Cardiac muscle cell (in vitro differentiated cells and primary cell): ENCODE measurements at regions not wholly inside any gene's neighbourhood (a gene's known extent, or its start where the extent isn't known, plus 50 kb on each side); places are given as distances from the start of the nearest gene placed in this dataset.
A peak's percentile ranks its signal among the peaks of the same experiment; 100 is the strongest.

Experiments
- DNase-seq, 2 donors: peaks; one replicate each; pipeline versions ENCODE4 v3.0.0 to v3.0.0-alpha.2; 2010 to 2017; ENCODE audit warnings: low read depth in 1 of 2, low spot score in 1 of 2
- H3K27ac ChIP-seq: fragments of 200-600 bp; sonication (generic); 2 replicates; pipeline ENCODE4 v1.5.1; 2016
- H3K27me3 ChIP-seq: fragments of 200-600 bp; sonication (generic); 2 replicates; pipeline ENCODE4 v1.6.0; 2016; ENCODE audit warnings: control low read depth
- H3K36me3 ChIP-seq: fragments of 200-600 bp; sonication (generic); 2 replicates; pipeline ENCODE4 v1.5.1; 2016; ENCODE audit warnings: control low read depth
- H3K4me1 ChIP-seq: fragments of 200-600 bp; sonication (generic); 2 replicates; pipeline ENCODE4 v1.8.1; 2017; ENCODE audit warnings: low read depth, mild to moderate bottlenecking, mixed run types
- H3K4me3 ChIP-seq: fragments of 200-600 bp; sonication (generic); 2 replicates; pipeline ENCODE4 v1.5.1; 2016; ENCODE audit warnings: mild to moderate bottlenecking
- H3K9me3 ChIP-seq: fragments of 200-600 bp; sonication (generic); 2 replicates; pipeline ENCODE4 v1.5.1; 2017; ENCODE audit warnings: low read depth, mild to moderate bottlenecking, control low read depth
- CTCF ChIP-seq: IDR thresholded peaks from 2 replicates; pipeline ENCODE4 v1.5.1; 2012; ENCODE audit warnings: low read depth, mild to moderate bottlenecking, low read length

GRCh38 chr16:72271699-72272240 lies 99.8 kb upstream of the PMFBP1 start:
- Histone ChIP-seq H3K9me3 (no peaks in the 10 kb centered on the region), H3K36me3 (no peaks in the 10 kb centered on the region), H3K27ac (no peak overlapping the region), H3K4me1 (no peaks in the 10 kb centered on the region), H3K4me3 (no peak overlapping the region), H3K27me3 (no peaks in the 10 kb centered on the region)
- TF ChIP-seq CTCF: no peak
- no peak for DNase-seq

GRCh38 chr16:72270531-72270930 lies 98.6 kb upstream of the PMFBP1 start:
- no peak for TF ChIP-seq CTCF

GRCh38 chr16:72266836-72267235 lies 94.9 kb upstream of the PMFBP1 start:
- TF ChIP-seq CTCF: no peak
- peak in 1 of 2 donors; percentile 17 for DNase-seq
- H3K4me1 ChIP-seq: no peaks in the 10 kb centered on the region
- no peak overlapping the region for H3K4me3 ChIP-seq
- H3K27me3 ChIP-seq: no peaks in the 10 kb centered on the region
- H3K36me3 ChIP-seq: no peaks in the 10 kb centered on the region
- no peaks in the 10 kb centered on the region for H3K9me3 ChIP-seq
- no peak overlapping the region for H3K27ac ChIP-seq

More at GRCh38 chr16:72270531-72270930, 98.6 kb upstream of the PMFBP1 start:
- Histone ChIP-seq H3K27ac (no peak overlapping the region), H3K27me3 (no peaks in the 10 kb centered on the region), H3K4me1 (no peaks in the 10 kb centered on the region), H3K9me3 (no peaks in the 10 kb centered on the region), H3K4me3 (no peak overlapping the region), H3K36me3 (no peaks in the 10 kb centered on the region)
- DNase-seq: no peak

GRCh38 chr16:72264771-72265170 lies 92.8 kb upstream of the PMFBP1 start:
- Histone ChIP-seq H3K4me3 (no peak overlapping the region), H3K27ac (no peak overlapping the region), H3K9me3 (no peaks in the 10 kb centered on the region), H3K4me1 (no peaks in the 10 kb centered on the region), H3K36me3 (no peaks in the 10 kb centered on the region), H3K27me3 (no peaks in the 10 kb centered on the region)
- TF ChIP-seq CTCF: no peak
- no peak for DNase-seq

GRCh38 chr16:72262711-72263110 lies 90.8 kb upstream of the PMFBP1 start:
- no peaks in the 10 kb centered on the region for H3K27me3 ChIP-seq
- no peaks in the 10 kb centered on the region for H3K36me3 ChIP-seq
- H3K27ac ChIP-seq: no peak overlapping the region
- no peak for TF ChIP-seq CTCF
- no peak for DNase-seq
- no peaks in the 10 kb centered on the region for H3K4me1 ChIP-seq
- no peak overlapping the region for H3K4me3 ChIP-seq
- H3K9me3 ChIP-seq: no peaks in the 10 kb centered on the region

GRCh38 chr16:72261127-72261526 lies 89.2 kb upstream of the PMFBP1 start:
- TF ChIP-seq CTCF: no peak
- DNase-seq: no peak
- H3K4me1 ChIP-seq: no peaks in the 10 kb centered on the region

More at GRCh38 chr16:72261127-72261526, 89.2 kb upstream of the PMFBP1 start:
- H3K9me3 ChIP-seq: no peaks in the 10 kb centered on the region
- no peak overlapping the region for H3K4me3 ChIP-seq
- no peaks in the 10 kb centered on the region for H3K36me3 ChIP-seq
- no peak overlapping the region for H3K27ac ChIP-seq
- no peaks in the 10 kb centered on the region for H3K27me3 ChIP-seq
